Renal cortex interstitium (tissue), 11 donors: ENCODE measurements at regions not wholly inside any gene's neighbourhood (a gene's known extent, or its start where the extent isn't known, plus 50 kb on each side); places are given as distances from the start of the nearest gene placed in this dataset.
A peak's percentile ranks its signal among the peaks of the same experiment; 100 is the strongest.
"Not testable (repeated sequence)": the region's sequence is repeated elsewhere in the genome, so short reads cannot be mapped to it uniquely, and the experiment has no call there.

Source experiments
- DNase-seq, 11 donors: peaks; one replicate each; pipeline ENCODE4 v3.0.0-alpha.2; 2013; ENCODE audit warnings: low read depth in 9 of 11, low spot score in 4 of 11; ENCODE audit errors: extremely low read depth in 1 of 11

DNA sequence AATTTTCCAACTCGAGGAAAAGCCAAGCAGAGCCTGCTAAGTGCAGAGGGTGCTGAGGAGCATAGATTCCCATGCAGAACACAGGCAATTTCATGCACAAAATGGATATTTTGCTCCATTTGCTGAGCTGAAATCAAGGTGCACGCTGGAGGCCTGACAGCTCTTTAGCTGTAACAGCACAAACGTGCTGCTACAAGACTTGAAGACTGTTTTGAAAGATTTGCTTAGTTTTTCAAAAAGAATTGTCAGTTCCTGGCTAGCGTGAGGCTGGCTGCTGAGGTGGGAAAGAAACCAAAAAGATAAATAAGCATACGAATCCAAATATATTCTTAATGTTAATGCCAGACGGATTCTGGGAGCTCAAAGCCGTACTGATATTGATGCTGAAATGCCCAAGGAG, 309.0 kb upstream of the MAF start:
- DNase-seq: no peak

DNA sequence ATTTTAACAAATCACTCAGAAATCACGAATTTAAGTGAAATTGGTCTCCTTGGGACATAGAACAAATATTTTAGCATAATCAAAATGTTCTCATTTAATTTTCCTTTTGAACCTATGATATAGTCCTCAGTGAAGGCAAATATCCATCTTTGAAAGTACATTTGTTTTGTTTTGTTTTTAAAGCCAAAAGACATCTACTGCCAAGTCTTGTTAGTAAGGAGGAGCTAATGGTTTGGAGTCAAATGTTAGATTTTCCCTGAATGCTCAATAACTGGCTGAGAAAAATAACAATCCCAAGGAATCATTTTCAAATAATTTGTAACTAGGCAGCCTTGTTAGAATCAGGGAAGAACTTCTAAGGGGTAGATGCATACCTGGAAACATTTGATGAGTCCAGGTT, 302.9 kb upstream of the MAF start:
- no peak for DNase-seq

DNA sequence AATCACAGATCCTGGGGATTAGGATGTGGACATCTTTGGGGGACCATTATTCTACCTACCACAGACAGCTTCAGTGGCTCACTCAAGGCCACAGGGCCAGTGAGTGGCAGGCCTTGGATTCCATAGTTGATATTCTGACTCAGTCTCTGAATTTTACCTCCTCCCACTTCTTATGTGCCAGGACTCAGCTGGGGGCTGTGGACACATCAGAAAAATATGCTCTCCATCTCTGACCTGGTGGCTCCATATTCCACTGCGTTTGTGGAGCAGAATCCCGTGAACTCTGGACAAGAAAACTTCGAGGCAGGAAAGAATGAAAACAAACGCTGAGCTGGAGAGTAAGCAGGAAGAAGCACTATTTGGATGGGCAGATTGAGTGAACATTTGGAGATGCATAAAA, 301.8 kb upstream of the MAF start:
- DNase-seq: no peak

DNA sequence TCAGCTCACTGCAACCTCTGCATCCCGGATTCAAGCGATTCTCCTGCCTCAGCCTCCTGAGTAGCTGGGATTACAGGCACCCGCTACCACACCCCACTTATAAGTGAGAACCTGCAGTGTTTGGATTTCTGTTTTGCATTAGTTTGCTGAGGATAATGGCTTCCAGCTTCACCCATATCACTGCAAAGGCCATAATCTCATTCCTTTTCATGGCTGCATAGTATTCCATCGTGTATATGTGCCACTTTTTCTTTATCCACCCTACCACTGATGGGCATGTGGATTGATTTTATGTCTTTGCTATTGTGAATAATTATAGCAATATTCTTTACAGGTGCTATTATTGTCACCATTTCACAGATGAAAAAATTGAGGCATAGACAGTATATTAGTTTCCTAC, 301.0 kb upstream of the MAF start:
- no peak for DNase-seq

DNA sequence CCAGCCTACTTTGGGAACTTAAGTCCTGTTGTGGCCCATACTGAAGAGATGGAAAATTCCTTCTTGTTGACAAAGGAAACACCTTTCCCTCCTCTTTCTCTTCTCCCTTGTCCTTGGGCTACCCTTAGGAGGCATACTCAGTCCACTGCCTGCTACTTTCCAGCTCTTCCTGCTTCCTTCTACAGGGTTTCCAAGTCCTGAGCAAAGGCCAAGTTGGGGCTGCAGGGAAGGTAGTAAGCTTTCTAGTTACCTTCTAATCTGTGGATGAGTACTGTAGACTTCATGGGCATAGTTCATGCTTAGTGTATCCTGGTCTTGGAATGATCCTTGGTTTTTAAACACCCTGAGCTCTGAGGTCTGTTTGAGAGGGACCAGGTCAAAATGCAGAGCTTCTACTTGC, 299.2 kb upstream of the MAF start:
- DNase-seq: no peak

DNA sequence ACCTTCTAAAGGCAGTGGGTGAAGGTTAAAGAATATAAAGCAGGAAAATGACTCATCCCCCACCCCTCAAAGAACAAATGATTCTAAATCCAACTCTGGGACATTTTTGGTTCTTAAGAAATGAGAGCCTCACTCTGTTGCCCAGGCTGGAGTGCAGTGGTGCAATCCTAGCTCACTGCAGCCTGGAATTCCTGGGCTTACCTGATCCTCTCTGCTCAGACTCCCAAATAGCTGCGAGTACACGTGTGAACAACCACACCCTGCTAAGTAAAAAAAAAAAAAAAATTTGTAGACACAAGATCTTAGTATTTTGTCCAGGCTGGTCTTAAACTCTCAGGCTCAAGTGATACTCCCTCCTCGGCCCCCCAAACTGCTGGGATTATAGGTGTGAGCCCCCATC, 298.8 kb upstream of the MAF start:
- no peak for DNase-seq

DNA sequence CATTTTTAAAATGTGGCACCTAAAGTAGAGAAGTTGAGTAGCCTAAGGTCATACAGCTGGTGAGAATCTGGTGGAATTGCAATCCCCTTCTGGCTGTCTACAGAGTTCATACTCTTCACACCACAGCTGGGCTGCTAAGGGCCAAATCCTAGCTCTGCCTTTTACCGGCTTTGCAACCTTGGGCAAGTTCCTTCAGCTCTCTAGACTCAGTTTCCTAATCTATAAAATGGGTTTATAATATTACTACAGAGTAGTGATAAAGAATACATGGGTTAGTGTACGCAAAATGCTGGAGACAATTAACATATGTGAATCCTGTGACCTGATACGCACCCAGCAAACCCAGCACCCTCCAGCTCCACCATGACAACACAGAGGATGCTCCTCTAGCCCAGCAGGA, 298.2 kb upstream of the MAF start:
- no peak for DNase-seq

DNA sequence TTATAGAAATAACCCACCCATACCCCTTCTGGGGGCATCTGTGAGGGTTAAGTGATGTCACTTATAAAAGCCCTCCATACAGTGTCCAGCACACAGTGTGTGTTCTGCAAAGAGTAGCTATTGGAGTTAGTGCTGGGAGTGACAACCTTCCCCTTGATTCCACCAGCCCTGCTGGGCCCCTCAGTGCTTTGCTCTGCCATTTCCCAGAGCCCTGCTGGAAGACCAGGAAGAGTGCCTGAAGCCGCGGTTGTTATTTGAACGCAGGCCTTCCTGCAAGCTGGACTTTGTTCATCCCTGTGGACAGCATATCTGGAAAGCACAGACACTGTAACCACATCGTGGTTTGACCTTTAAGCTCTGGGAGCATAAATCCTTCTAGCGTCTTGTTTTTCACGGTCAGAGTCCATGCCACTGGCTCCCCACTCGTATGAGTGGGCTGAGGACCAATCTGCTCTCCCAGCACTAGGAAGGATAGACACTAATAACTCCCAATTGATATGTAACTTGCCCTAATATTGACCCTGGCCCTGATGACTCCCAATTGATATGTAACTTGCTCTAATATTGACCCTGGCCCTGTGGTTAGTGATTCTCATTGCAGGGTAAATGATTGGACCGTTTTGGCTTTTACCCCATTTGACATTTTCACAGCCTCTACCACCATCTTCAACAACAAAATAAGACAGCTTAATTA, 297.1 kb upstream of the MAF start:
- peak in 6 of 11 donors; percentile 19 to 60 (median 28) for DNase-seq

DNA sequence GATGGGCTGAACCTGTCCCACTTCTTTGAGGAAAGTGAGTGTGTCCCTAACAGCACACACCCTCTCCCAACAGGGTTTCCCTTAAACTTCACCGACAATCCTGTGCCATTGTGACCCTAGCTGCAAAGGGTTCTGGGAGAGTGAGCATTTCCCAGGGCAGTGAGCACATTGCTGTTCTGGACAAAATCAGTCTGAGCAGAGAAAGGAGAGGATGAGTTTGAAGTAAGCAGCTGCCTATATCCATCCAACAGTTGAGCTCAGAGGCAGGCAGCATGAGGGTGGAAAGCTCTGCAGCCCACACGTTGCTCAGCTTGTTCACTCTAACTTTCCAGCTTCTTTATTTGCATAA, 296.5 kb upstream of the MAF start:
- no peak for DNase-seq

DNA sequence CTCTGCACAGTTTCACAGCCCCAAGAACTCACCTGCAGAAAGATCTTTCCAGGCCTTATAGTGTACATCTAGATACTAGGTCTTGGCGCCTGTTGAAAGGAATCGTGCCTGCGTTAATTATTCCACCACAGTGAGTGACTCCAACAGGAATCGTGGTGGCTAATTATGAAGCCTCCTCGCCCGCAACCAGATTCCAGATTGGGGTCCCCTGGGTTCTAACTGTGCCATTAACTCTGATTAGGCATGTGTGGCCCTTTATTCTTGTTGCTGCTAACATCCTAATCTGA, 295.3 kb upstream of the MAF start:
- DNase-seq: no peak

DNA sequence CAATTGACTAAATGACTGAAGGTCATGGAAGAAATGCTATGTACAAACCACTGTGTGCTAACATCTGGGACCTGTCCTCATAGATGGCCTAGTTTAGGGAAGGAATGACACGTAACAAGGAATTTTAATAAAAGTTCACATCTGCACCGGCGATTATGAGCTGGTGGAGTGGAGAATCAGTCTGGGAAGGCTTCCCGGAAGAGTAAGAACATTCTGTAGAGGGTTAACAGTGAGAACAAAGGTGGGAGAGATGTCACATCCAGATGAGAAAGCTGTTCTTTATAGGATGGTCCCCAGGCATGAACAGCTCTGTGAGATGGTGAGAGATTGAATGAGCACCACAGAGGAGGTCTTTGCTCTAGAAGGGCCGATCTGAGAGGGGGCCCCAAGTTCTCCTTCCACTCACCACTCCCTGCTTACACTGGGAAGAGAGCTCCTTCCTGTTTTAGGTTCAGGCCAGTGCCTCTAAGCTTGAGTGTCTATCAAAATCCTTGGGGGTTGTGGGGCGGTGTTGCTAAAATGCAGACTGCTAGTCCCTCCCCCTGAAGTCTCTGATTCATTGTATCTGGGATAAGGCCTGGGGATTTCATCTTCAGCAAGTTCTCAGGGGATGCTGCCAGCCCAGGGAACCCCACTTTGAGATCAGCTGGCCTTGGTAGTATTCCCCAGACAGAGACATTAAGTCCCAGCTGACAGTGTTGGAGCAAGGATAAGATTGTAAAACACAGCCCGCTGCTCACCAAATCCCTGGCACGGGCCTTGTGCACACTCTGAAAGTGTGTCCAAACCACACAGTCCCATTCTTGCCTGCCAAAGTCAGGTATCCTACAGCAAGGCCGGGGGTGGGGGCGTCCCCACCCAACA, 294.7 kb upstream of the MAF start:
- no peak for DNase-seq

DNA sequence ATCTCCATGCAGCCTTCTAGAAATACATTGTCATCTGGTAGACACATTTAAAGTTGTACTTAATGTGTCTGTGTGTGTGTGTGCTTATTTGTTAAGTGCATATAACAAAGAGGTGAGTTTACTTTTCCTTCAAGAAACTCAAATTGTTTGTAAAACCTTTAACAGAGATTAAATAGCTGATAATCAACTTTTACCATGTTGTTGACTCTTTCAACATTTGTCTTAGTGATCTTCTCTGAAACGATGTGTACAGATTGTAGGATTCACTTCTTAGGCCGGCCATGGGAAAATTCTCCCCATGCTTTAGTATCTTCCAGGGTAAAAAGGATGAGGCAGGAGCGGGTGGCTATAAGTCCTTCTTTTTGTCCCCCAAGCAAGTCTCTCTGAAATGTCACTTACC, 292.9 kb upstream of the MAF start:
- DNase-seq: no peak

DNA sequence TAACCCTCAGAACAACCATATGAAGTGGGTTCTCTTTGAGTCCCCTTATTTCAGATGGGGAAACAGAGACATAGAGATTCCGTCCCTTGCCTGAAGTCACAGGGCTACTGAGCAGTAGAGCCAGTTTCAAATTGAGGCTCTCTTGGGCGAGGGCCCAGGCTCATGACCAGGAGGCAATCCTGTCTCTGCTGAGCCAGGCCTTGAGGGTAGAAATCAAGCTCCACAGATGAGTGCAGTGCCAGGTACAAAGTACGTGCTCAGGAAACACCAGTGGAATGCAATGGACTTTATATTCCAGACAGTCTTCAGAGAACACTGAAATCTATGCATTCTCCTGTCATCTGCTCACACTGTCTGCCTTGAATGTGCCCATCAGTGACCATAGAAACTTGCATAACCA, 291.7 kb upstream of the MAF start:
- DNase-seq: no peak

DNA sequence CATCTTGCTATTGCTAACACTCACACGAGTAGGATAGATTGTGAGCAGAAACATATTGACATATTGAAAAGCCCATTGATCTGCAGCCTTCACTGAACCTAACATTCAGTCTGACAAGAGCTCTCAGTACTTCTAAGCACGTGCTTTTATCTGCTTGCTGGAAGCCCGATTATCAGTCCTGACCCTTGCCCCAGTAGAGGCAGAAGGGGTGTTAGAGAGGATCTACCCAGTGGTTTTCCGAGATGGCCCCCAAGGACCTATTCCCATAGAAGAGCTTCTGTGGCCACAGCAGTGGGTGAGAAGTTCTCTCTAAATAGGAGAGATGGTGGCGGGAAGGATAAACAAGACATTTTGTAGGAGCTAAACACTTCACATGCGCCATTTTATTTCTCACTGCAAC, 290.9 kb upstream of the MAF start:
- no peak for DNase-seq

DNA sequence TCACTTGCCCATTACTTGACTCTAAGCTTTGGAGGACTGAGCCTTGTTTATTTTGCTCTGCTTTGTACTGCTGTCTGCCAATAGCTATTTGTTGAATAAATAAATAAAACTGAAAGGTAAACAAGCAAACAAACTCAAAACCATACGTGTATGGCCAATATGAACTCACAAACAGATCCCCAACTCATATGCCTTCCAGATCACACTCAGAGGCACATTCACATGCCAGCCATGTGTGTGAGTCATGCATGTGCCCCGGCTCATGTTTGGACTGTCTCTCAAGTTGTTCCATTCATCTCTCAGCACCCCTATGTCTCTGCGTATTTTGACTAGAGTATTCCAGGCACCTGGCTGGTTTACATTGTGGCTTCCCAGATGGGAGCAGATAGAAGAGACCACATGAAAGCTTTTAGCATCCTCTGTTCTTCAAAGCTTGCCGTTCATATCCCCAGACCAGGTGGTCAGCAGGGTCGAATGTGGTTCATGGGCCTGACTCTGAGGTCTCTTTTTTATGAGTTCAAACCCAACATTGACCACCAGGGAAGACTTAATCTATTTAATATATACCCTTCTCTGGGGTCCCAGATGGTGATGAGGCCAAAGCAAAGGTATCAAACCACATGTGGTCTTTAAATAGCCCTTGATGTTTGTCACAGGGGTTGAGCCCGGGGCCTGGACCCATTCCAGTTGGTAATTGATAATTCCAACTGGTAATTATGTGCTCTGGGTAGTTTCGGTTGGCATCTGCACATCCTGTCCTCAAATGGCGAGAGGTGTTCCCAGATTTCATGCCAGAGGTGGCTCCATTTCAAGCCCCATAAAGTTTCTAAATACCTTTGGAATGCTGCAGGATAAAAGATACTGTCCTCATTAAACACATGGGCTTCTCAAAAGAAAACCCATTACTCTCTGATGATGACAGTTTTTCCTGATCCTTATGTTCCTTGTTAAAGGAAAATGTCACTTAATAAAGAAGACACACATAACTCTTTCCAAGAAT, 287.3 kb upstream of the MAF start:
- DNase-seq: peak in 1 of 11 donors; percentile 12

DNA sequence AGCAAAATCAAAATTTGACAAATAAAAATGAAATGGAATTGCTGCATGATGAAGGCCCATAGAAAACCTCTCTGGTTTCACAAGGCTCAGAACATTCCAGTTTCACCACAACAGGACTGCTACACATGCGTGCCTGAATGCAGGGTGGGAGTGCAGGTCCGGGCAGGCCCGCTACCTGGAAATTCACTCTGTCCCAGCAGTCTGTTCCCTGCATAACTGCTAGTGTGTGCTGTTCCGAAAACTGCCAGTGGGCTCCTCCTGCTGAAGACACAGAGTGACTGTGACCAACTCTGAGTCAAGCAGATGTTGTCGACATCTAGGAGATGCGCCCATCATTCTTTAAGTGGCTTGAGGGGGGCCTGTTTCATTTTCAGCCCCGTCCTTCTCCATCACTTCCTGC, 284.8 kb upstream of the MAF start:
- DNase-seq: no peak

DNA sequence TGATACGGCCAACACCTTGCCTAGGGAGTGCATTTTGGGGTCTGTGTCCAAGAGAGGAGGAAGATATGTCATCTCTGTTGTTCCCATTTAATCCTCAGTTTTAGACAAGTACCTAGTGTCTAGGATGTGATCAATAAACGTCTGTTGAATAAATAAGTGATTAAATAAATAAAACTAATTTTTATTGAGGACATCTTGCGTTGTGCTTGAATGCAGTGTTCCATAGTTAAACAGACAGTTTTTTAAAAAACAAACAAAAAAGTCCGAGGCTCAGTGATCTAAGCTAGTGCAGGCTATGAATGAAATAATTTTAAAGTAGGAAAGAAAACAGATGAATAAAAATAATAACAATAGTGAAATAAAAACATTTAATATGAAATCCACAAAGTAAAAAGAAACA, 283.0 kb upstream of the MAF start:
- DNase-seq: no peak

DNA sequence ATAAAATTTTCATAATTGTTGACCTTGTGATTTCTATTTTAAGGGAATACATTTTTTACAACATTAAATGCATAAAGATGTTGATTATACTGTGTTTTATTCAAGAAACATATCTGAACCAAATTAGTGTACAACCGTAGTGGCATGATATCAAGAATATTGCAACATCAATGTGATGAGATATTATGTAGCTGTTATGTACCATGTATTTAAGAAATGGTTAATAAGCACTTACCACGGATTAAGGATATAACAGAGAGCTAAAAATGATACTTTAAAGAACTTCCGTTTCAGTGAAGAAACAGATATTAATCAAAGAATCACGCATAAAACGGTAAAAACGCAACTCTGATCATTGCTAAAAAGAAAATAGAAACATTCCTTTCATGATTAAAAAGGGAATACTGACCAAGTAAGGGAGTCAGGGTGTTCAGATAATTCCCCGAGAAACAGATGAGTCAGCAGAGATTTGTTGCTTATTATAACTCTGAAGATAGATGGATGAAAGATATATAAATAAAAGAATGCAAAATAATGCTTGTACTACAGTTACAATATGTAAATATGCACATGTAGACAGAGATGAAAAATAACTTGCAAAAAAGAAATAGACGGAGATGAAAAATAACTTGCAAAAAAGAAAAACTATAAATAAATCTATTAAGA, 281.9 kb upstream of the MAF start:
- DNase-seq: no peak

DNA sequence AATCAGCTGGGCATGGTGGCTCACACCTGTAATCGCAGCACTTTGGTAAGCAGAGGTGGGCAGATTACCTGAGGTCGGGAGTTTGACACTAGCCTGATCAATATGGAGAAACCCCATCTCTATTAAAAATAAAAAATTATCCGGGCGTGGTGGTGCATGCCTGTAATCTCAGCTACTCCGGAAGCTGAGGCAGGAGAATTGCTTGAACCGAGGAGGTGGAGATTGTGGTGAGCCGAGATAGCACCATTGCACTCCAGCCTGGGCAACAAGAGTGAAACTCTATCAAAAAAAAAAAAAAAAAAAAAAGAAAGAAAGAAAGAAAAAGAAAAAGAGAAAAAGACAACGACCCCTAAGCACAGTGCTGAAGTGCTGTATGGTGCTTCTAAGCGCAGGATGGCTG, 280.6 kb upstream of the MAF start:
- DNase-seq: not testable (repeated sequence)
